ENCODE measurements at regions not wholly inside any gene's neighbourhood (a gene's known extent, or its start where the extent isn't known, plus 50 kb on each side); places are given as distances from the start of the nearest gene placed in this dataset.
"Not testable (repeated sequence)": the region's sequence is repeated elsewhere in the genome, so short reads cannot be mapped to it uniquely, and the experiment has no call there.

DNA sequence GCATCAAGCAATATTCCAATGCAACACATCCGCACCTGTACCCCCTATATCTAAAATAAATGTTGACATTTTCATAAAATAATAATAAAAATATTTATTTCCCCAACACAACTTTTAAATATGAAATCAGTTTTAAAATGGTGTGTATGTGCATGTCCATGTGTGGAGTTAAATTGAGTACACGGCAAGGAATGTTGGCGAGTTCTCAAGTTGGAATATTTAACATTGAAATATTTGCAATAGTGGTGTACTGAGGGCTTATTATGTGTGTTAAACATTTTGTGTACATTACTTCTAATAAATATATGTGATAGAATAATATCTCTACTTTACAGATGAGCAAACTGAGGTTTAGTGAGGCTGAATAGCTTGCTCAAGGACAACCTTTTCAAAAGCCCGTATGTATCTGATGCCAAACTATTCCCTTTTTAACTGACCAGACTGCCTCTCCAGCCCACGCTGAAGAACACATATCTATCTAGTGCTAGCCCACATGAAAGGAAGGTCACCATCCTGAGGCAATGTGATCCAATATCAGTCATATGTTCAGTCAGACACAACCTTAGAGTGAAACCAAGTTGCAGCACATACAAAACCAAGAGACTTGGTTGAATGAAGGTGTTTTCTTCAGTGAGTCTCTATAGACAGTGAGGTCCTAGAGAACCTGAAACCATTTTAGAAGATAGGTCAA is 192.2 kb upstream of the CDH11 start:
- no peak for DNase-seq

DNA sequence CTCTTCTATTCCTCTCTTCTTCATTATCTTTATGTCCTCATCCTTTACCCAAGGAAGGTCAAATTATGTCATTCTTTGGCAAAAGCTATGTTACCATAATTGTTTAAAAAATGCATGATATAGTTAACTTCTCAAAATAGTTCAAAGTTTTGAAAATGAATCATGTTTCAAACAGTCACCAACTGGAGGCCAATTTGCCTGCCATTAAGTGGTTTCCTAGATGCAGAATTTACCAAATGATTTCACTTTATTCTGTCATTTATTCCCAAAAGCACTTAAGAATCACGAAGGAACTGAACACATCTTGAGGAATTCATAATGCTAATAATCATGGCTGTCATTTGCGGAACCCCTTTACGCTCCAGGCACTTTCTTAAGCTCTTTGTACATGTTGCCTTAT is 190.9 kb upstream of the CDH11 start:
- no peak for DNase-seq

DNA sequence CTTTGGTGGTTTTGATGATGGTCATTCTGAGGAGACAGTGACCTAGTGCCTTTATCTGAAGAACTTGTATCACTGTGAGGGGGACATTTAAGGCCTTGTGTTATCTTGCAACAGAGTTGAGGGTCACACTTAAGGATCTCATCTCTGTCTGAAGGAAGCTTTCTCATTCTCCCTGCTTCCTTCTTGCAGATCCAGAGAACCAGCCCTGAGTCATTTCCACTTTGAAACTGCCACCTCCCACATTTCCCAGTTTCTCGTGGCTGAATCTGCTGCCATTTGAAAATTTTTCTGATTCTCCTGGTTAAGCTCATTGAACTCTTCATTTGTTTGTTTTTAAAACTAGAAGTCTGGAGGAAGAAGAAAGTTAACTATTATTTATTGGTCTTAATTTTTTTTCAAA is 190.2 kb upstream of the CDH11 start:
- DNase-seq = no peak

DNA sequence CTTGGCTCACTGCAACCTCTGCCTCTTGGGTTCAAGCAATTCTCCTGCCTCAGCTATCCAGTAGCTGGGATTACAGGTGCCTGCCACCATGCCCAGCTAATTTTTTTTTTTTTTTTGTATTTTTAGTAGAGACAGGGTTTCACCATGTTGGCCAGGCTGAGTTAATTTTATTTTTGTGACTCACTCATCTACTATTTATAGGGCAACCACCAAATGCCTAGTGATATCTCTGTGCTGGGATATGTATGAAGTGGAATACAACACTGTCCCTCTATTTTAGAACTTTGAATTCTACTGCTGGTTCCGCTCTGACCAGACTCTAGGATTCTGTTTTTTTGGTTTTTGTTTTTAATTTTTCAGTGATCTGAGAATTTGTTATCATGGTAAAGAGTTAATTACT is 188.6 kb upstream of the CDH11 start:
- DNase-seq = not testable (repeated sequence)

DNA sequence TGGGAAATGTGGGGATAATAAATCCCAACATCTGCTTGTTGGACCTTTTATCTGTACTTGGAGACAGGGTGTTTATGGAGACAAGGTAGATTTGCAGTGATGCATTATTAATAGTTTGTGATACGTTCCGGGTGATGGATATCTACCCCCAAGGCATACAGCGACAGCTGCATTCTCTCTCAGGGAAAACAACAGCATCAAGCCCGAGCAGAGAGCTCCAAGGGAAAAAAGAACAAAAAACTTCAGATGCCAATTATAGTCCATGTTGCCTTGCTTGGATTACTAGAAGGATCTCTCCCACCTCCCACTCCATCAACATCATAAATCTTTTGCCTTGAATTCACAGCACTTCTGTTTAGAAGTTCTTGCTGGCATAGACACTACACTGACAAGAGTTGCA is 187.5 kb upstream of the CDH11 start:
- no peak for DNase-seq

DNA sequence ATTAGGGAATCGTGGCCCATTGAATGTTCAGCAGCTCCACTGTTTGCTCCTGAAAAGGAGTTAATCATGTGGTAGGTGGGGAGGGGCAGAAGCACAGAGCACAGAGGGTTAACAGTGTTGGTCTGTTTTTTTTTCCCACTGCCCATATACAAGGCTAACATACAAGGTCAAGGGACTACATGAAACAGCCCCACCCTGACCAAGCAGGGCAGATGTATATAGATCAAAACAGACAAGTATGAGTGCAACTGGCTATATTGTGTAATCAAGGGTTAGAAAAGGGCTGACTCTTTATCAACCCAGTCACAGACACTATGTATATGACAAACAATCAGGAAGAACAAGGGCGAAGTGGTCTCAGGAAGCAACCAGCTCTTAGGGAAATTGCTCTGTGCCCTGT is 186.6 kb upstream of the CDH11 start:
- no peak for DNase-seq

DNA sequence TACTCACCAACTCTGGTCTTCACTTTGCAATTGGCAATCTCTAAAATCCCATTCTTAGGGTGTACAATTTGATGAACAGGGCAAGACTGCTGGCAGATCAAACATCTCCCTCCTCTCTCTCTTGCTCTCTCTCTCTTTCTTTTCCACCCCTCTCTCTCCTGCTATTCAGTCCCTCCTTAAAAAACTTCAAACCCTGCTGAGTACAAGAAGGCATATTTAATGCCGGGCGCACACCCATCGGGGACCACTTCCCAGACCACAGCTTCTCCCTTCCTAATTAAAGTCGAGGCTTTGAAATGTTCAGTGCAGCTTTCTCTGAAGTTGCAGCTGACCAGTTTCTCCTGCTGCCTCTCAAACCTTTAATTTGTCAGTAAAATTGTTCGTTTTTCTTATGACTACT is 185.4 kb upstream of the CDH11 start:
- no peak for DNase-seq

DNA sequence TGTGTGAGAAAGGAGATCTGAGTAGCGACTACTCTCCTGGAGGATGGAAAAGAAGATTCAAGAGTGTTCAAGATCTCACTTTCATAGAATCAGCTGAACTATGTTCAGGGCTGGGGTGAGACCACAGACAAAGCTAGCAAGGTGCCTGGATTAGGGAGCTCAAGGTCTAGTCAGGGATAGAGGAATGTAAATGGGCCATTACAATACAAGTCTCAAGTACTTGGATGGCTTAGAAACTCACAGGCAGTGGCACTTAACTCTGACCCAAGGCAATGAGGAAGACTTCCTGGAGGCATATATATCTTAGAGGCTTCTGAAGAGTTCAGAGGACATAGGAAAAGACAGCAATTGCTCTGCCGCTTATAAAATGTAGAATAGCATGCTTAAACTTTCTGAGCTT is 184.9 kb upstream of the CDH11 start:
- DNase-seq = no peak

DNA sequence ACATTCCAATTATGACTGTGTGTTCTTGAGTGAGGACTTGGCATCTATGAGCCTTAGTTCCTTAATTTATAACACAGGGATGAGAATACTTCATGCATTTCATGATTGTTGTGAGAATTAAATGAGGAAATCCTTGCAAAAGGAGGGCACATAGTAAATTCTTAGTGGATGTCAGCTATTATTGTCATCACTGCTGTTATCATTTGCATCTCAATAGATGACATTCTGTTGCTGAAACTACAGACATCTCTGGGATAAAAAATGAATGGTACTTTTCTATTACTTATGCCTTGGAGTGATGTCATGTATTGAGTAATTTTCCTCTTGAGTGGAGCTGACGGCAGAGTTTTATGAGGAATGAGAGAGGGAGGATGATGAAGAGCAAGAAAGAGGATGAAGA is 184.4 kb upstream of the CDH11 start:
- DNase-seq = no peak

DNA sequence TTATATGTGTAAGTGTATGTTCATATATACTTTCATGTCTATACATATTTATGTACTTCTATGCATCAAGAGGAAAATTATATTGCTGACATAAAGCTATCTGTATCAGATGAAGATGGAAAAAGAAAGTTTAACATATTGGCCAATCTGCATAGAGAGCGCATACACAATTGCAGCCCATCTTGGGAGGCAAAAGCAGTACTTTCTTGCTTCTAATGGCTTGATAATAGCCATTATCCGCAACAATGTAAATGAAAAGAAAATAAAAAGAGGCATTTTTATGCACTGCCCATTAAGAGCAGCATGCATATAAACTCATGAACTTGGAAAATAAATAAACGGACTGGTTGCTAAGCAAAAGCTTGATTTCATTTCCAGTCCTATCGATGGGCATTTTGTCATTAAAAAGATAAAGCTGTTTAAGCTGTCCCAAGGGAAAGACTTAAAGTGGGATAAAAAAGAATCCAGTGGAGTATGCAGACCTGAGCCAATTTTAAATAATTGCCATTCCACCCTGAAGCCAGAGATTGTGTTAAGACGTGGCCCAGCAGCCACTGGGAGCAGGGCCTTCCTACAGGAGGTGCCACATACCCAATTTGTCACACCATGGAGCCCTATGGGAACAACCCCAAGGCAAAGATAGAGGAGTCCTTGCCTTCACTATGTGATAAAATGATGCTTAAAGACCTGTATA is 183.6 kb upstream of the CDH11 start:
- no peak for DNase-seq

DNA sequence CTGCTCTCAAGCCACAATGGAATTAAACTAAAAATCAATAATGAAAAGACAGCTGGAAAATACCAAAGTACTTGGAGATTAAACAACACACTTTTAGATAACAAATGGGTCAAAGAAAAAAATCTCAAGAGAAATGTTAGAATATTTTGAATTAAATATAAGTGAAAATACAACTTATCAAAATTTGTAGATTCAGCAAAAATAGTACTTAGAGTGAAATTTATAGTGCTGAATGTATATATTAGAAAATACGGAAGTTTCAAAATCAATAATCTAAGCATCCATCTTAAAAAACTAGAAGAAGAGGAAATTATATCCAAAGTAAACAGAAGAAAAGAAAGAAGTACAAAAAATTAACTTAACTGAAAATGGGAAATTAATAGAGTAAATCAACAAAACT is 179.2 kb upstream of the CDH11 start:
- DNase-seq = no peak

DNA sequence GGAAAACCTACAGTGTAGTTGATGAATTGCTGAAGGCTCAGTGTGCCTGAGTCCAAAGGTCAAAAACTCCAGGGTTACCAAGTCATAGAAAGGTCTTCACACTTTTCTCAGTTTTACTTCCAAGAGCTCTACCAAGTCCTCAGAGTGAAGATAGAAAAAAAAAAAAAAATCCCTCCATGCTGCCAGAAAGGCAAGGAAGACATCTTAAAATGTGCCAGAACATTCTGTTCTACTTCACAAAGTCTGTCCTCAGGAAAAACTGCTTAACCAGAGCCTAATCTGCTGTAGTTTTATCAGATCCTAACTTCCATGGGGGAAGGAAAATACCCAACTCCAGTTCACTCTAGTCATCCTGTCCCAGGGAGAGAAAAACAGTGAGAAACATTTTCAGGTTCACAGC is 175.6 kb upstream of the CDH11 start:
- no peak for DNase-seq

DNA sequence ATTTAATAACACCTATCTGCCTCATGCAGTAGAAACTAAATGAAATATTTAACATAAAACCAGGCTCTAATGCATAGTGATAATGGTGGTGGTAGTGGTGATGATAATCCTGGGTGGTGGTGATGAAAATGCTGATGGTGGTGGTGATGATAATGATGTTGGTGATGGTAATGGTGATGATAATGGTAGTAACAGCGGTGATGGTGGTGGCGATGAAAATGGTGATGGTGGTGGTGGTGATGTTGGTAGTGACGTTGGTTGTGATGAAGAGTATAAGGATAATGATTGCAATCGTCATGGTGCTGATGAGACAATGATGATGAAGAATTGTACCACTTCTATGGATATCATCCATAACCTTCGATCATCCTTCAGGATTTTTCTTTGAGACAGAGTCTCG is 173.7 kb upstream of the CDH11 start:
- no peak for DNase-seq

DNA sequence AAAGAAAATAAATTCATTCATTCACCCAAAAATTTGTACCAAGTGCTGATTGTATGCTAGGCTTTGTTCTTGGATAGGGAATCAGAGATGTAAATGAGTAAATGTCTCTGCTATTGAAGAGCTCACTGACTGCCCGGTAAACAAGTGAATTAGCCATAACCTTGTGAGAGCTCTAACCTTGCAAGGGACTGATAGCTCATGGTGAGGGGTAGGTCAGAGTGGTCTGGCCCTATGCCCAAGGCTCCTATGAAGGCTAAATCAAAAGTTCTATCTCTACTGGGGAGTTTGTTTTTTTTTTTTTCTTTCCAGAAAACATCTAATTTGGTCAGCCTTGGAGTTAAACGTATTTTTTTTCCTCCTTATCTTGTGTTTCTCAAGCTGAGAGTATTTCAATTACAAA is 172.8 kb upstream of the CDH11 start:
- DNase-seq = no peak

DNA sequence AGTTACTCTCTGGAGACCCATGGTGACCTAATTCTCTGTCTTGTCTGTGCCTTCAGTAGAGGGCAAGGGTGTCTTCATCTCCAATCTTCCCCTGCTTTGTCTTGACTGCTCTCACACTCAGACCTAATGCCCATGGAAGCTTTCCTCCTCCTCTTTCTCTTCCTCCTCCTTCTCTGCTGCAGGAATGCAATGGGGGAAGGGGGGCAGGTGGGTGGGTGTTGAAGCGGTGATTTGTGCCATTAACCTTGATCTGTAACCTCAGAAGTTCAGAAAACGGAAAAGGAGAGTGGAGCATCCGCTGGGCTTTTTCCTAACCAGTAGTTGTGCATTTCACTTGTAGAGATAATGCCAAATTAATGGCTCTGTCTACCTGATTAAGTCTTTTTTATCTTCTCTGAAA is 172.3 kb upstream of the CDH11 start:
- no peak for DNase-seq

DNA sequence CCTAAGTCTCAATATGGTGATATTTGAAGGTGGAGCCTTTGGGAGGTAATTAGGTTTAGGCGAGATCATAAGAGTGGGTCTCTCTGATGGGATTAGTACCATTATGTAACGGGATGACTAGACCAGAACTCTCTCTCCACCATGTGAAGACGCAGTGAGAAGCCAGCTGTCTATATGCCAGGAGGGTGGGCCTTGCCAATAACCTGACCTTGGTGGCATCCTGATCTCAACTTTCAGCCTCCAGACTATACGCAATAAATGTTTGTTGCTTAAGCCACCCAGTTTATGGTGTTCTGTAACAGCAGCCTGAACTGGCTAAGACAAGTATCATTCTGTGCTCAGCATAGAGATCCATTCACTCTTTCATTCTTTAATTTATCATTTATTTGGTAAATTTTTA is 167.2 kb upstream of the CDH11 start:
- no peak for DNase-seq

DNA sequence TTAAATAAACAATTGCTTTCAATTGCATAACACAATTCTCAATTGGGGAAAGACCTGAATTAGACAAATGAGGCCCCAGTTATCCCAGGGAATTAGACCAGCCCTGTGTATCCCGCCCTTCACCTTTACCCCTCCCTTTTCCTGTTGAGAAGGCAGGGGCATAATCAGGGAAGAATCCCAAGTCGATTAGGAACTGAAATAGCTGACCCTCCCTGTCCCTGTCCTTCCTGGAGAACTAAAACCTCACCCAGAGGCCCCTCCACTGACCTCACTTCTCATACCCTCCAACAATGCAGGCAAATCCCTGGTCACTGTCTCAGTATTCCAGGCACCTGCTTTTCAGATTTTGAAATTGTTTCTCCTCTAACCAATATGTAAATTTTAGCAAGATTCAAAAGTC is 165.4 kb upstream of the CDH11 start:
- no peak for DNase-seq

DNA sequence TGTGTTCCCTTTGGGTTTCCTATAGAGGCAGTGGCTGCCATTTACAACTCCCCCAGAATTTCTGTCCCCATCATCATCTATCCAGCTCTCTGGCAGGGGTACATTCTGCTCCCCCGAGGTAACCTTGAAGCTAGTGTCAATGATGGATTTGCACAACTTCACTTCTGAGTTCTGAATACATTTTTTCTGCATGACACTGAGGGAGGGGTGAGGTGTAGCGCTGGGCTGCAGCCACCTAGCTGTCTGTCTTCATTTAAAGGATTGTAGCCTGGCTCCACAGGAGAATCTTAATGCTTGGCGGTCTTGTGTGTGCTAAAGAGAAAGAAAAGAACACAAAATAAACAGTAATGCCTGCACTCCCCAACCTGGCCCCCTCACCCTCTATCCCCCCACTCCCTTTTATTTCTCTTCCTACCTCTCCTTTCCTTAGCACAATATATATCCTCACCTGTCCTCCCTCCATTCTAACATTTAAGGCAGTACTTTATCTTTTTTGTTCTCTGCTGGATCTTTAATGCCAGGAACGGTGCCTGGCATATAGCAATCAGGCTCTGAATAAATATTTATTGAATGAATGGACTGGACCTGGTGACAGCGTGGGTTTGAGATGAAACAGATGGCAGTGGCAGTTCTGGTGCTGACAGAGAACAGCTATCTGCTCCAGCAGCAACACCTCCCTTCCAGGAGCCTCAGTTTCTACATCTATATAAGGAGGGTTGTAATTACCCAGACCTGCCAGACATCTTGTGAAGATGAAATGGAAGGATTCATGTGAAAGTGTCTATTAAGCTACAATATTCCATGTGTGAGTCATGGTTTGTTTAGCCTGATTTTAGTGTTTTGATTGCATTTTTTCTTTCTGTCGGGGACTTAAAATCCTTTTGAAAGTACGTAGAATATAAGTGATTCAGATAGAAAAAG is 163.5 kb upstream of the CDH11 start:
- DNase-seq = no peak

DNA sequence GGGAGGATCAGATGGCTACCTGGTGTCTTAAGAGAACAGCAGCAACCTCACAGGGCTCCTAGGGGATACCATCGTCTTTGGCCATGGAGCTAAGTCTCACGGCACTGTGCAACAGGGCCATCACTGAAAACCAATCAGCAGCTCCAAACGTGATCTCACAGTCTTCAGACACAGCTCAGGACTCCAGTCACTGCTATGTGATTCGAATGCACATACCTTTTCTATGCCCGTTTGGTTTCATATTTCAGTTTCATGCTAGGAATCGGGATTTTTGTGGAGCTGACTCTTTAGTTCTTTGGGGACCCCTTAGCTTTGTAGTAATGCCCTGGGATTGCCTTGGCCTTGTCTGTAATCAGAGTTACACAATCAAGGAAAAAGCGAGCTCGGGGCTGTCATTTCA is 162.8 kb upstream of the CDH11 start:
- DNase-seq = no peak

DNA sequence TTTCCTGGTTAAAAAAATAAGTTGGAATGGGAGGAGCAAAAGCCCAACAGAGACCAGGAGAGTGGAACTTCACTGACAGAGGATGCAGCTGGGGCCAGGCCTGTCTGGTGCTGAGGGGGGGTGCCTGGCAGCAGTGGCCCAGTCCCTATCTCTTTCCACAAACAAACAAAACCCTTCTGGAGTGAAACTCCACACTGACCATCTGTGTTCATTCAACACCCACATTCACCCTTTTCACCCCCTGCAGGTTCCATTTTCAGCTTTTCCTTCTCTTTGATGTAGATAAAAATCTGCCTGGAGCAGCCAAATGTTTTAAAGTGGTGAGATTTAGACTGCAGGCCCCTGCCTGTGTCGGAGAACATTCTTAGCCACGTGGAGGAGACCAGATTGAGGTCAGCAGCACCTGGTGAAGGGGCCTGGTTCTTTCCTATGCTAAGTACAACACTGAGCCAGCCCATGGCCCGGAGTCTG is 161.4 kb upstream of the CDH11 start:
- DNase-seq = no peak

DNA sequence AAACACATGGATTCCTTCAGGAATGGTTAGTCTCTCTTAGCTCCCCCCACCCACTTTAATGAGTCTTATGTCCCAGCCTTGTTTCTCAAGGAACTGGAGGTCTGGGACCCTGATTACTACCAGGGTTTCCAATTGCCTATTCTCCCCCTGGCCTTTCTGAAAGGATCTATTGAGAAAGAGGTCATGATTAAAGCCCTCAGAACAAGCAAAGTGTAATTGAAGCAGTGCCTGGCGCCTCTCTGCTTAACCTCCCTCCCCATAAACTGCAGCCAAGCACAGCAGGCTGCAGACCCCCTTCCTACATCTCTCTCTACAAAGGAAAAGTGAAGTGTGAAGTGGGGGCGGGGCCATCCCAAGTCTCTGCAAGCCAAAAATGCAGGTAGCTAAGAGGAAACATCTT is 159.7 kb upstream of the CDH11 start:
- DNase-seq = no peak

DNA sequence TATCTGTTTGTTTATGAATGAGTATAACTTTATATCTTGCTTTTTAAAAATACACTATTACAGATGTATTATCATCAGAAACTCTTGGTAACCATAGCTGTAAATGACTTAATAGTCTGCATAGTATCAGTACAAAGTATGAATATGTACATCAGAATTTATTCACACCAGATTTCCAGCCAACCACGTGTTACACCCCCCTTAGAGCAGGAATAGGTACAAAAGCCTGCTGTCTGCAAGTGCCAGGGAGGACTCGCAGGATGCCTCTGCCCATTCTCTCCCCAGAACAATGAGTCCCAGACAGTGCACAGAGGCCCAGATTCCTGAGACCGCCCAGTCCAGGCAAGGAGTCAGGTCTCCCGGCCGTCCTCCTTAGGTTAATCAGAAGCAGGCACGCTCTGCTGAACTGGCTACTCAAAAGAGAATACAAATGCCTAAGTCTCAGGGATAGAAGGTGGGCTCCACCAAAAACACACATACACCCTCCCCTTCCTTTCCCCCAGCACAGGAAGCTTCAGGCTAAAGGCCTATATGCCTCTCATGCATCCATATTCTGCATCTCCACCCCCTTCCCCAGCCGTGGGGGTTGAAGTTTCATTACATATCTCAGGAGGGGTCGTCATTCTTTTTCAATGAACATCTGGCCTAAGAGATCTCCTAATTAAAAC is 159.1 kb upstream of the CDH11 start:
- no peak for DNase-seq

DNA sequence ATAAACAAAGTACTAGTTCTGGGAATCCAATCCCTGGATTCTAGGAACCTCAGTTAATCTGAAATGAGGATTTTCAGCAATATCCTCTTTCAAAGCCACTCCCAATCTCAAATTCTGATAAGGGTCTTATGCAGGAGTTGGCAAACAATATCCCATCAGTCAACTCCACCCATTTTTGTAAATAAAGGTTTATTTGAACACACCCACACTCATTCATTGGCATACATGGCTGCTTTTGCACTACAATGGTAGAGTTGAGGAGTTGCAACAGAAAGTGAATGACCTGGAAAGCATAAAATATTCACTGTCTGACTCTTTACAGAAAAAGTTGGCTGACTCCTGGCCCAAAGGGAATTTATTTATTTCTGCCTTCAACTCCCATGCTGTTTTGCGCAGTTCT is 157.7 kb upstream of the CDH11 start:
- DNase-seq = no peak
